EL (cell line): ENCODE measurements at regions not wholly inside any gene's neighbourhood (a gene's known extent, or its start where the extent isn't known, plus 50 kb on each side); places are given as distances from the start of the nearest gene placed in this dataset.

ENCODE experiments used
- DNase-seq: peaks from one replicate; pipeline ENCODE4 v3.0.0-alpha.2; 2016

- no peak for DNase-seq
Observed at GRCh38 chr17:34413443-34414119, 50.5 kb upstream of the CCL1 start.

DNA sequence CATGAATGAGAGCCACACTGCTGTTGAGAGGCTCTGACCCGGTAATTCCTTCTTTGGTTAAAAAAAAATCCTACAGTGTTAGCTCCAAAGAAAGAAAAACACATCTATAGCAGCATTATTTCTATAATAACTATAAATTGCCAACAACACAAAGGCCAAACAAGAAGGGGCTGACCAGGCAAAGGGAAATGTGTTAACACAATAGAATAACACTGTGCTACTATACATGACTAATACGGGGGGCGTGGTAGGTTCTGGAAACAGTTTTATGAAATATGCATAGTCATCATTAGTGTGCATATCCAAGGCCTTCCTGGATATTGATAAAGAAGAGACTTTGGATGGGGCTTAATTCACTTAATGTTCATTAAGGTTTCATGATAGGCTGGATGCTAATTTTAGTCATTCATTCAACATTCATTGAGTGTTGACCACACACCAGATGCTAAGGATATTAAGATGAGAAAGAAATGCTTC, 50.0 kb upstream of the CCL1 start:
- DNase-seq, result no peak
